C1 segment of cervical spinal cord (tissue), 14 donors: ENCODE measurements at regions not wholly inside any gene's neighbourhood (a gene's known extent, or its start where the extent isn't known, plus 50 kb on each side); places are given as distances from the start of the nearest gene placed in this dataset.
A peak's percentile ranks its signal among the peaks of the same experiment; 100 is the strongest.
"Not testable (repeated sequence)": the region's sequence is repeated elsewhere in the genome, so short reads cannot be mapped to it uniquely, and the experiment has no call there.

Experiments
- DNase-seq, 14 donors: peaks; one replicate each; lab custom pipeline; 2025; lab: John Stamatoyannopoulos, UW

DNA sequence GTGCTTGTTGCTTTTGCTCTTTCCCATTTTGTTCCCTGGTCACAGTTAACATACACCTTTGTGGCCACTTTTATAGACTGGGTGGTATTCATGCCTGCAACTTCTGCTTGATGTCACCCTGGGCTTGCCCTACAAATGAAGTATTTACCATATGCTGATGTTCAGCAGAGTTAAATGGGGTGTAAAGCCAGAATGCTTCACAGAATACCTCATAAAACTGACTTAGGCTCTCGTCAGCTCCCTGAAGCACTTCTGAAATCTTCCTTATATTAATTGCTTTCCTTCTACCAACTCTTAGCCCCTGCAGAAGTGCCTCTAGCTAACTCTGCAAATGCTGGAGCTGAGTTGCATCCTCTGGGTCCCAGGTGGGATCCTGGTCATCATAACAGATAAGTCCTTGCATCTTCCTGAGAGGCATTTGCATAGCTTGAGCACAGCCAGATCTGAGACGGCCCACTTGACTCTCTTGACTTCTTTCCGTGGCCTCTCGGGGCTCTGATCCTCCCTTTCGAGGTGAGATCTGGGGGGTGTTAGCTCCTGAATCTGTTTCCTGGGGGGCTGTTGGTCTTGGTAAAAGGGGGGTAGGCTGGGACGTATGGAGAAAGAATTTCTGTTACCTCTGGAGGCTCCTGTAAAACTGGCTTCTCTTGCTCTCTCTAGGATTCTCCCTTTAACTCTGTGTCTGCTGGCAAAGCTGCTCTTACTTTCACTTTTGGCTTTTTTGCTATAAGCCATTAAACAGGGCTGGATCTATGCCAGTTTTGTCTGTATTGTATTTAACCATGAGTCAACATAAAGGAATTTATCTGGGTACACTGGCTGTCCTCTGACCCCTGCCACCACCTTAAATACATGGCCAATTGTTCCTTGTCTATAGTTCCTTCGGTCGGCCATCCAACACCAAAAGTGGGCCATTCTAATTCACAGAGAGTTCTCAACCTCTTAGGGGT lies 223.0 kb upstream of the SYNCRIP start:
- DNase-seq = peak in 1 of 14 donors; percentile 31

DNA sequence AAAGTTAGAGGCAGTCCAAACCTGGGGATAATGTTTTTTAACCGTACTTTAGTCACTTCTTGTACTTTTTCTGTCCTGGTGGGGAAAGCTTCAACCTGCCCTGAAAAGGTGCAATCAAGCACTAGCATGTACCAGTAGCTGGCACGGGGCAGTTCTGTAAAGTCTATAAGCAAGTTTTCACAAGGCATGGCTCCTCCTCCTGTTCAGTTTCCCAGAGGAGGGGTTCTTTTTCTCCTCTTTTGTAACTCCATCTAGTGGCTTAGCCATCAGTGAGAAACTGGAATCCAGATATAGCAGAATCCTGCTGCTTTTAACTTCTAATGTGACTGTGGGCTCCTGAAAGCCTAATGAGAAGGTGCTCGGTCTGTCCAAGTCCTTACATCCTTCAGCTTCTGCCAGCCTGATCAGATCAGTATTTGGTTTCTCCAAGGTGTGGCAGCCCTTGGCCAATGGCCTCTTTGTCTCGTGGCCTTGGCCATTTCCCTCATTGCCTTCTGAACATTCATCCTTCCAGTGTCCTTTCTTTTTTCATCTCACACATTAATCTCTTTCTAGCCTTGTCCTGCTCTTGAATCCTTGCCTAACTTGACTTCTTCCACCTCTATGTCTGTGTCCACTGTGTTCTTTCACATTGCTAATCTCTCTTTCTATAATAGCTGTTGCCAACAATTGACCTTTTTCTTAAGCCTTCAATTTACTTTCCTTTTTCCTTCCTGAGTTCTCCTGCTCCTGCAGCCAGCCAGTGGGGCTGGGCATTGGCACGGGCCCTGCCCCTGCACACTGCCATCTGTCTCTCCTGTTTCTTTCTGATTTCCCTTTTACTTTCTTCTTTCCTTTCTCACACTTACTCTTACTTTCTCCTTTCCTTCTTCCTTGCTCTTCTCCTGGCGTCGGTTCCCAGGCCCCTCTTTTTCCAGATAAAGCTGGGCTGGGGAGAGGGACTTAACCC lies 222.0 kb upstream of the SYNCRIP start:
- DNase-seq = peak in 1 of 14 donors; percentile 54

DNA sequence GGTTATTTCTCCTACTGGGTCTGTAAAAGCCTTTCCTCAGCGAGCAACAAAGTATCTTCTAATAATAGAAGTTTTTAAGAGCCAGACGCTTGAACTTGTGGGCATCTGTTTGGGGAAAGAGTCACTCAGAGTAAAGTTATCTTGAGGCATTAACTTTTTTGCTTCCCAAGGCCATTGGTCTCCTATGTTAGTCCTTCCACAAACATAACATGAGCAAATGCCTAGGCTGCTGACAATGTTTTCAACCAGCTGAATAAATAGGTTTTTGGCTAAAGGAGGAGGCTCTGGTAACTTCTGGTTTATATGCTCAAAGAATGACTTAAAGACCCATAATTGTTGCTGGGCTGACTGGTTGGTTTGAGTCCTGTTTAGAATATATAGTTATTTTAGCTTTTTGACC lies 213.5 kb upstream of the SYNCRIP start:
- DNase-seq = no peak

DNA sequence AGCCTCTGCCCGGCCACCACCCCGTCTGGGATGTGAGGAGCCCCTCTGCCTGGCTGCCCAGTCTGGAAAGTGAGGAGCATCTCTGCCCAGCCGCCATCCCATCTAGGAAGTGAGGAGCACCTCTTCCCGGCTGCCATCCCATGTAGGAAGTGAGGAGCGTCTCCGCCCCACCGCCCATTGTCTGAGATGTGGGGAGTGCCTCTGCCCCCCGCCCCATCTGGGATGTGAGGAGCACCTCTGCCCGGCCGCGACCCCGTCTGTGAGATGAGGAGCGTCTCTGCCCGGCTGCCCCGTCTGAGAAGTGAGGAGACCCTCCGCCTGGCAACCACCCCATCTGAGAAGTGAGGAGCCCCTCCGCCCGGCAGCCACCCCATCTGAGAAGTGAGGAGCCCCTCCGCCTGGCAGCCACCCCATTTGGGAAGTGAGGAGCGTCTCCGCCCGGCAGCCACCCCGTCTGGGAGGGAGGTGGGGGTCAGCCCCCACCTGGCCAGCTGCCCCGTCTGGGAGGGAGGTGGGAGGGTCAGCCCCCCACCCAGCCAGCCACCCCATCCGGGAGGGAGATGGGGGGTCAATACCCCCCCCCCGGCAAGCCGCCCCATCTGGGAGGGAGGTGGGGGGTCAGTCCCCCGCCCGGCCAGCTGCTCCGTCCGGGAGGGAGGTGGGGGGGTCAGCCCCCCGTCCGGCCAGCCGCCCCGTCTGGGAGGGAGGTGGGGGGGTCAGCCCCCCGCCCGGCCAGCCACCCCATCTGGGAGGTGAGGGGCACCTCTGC lies 195.8 kb upstream of the SYNCRIP start:
- DNase-seq = not testable (repeated sequence)

DNA sequence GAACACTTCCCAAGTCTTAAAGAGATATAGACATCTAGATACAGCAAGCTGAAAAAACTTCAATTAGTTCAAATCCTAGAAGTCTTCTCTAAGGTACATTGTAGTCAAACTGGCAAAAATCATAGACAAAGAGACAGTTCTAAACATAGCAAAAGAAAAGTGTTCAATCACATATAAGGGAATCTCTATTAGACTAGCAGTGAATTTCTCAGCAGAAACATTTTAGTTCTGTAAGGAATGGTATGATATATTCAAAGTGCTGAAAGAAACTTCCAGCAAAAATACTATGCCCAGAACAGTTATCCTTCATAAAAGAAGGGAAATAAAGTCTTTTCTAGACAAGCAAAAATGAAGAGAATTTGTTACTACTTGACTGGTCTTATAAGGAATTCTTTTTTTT lies 186.3 kb upstream of the SYNCRIP start:
- no peak for DNase-seq

DNA sequence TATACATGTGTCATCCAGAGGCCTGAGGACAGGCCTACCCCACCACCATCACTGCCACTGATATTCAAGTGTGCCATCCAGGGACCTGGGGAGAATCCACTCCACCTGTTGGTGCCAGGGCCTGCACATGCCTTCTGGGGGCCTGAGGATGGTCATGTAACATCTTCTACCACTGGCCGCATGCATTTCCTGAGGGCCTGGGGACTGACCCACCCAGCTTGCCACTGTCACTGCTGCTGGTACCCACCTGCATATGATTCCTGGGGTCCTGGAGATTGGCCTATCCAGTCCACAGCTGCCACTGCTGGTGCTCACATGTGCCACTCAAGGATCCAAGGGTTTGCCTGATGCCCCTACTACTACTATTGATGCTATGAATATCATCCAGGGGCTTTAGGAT lies 184.3 kb upstream of the SYNCRIP start:
- DNase-seq = no peak

DNA sequence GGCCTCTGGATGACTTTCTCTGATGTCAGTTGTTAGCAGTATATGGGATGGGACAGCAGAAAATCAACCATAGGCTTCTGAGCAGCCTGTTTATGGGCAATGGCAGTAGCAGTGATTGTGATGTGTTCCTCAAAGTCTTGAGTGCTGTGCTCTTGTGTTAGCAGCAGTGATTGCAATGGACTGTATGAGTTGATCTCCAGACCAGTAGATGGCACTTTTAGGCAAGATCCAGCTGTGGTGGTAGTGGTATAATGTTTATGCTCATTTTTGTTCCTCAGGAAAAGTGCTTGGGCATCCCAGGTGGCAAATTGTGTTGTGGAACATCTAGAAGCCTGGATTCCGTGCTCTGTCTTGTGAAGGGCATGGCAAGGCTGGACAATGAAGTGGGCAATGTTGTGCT lies 181.6 kb upstream of the SYNCRIP start:
- no peak for DNase-seq

DNA sequence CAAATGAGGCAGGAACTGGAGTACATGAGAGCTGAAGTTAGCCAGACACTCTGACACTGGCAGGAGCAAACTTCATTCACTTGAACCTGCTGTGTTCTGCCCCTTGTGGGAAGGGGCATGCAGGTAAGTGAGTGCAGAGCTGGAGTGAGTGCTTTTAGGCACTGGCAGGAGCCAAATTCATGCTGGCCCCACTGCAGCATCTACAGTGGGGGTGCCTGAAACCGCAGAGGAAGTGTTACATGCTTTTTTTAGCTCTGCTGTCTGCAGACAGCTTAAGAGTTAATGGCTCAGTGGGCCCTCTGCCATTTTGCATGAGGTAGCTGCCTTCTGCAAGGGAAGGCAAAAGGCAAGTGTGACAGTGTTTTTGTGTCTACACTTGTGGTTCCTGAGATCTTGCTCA lies 167.9 kb upstream of the SYNCRIP start:
- no peak for DNase-seq

DNA sequence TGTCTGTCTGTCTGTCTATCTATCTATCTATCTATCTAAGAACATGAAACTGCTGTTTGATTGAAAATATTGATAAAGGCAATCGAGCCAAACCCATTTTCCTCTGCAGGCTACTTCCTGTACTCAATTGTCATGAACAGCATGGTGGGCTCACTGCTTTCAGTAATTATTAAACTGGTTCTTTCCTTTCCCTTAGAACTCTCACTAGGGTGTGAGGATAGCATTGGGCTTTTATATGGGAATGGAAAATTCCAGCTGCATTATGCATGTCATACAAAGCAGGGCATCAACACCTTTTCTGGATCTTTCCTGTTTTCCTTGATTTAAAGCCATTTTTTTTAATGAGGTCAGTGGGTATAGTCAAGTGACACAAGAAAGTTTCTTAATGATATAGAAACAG lies 161.0 kb upstream of the SYNCRIP start:
- no peak for DNase-seq

DNA sequence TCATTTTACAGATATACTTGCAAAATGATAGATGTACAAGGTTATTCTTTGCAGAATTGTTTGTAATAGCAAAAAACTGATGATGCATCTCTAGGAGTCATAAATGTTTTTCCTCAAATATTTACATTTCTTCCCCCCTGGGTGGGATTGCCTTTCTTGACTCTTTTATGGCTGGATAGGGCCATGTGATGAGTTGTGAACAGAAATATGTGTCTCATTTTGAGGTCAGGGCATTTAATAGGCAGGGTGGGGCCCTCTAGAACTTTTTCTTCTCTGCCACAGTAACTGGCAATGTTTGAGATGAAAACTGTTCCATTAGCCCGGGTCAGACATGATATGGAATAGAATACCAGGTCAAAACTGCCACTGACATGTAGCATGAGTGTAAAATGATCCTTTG lies 159.5 kb upstream of the SYNCRIP start:
- no peak for DNase-seq

DNA sequence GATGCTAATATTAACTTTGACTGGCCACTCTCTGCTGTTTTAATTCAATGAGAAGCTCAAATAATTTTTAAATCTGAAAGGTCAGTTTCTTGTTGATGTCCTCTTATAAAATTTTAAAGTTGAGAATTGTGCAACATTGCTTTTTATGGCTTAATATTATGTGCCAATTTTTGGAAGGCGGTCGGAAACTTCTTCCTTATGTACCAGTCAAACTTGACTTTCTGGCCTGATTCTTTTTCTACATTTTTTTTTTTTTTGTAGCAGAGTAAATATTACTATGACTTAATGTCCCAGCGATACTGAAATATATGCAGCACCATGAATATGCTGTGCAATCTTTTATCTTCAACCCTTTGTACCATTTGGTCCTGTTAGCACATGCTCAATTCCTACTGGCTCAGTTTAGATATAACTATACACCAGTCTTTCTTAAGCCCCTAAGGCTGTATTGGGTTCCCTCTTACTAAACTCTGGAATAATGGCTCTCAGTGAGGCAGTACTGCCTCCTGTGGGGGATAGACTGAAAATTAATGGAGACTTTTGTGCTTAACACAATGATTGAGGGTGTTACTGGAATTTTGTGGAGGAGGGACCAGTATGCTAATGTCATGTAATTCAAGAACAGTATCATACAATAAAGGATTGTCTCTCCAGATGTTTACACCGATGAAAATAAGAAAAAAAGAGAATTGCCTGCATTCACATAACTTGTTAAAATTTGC lies 156.4 kb upstream of the SYNCRIP start:
- DNase-seq = no peak

DNA sequence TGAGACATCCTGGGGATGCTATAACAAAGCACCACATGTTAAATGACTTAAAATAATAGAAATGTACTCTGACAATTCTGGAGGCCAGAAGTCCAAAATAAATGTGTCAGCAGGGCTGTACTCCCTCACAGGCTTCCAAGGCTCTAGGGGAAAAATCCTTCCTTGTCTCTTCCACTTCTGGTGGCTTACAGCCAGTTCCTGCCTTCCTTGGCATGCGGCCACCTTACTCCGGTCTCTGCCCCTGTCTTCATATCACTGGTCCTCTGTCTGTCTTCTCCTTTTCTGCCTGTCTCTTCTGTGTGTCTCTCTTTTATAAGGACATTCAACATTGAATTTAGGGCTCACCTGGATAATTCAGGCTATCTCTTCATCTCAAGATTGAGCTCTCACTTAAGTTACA lies 155.3 kb upstream of the SYNCRIP start:
- DNase-seq = no peak

DNA sequence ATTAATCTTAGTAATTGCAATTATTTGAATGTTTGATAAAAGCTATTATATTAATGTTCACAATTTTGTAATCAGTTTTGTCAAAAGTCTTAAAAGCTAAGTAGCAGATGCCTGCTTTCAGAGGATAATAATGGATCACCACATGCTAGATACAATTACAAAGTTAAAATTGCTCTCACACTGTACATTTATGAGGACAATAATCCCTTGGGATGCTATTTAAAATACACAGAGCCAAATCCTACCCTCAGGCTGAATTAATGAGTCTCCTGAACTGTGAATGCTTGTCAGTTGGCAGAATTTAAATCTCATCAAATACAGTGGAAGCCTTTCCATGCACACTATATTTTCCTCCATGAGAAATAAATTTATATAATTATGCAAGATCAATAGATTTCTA lies 153.3 kb upstream of the SYNCRIP start:
- DNase-seq = no peak

DNA sequence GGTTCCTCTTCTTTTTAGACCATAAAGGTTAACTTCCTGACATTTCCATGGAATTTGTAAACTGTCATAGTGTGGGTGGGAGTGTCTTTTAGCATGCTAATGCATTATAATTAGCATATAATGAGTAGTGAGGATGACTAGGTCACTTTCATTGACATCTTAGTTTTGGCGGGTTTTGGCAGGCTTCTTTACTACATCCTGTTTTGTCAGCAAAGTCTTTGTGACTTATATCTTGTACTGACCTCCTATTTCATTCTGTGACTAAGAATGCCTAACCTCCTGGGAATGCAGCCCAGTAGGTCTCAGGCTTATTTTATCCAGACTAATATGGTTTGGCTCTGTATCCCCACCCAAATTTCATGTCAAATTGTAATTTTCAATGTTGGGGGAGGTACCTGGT lies 149.6 kb upstream of the SYNCRIP start:
- DNase-seq = no peak

DNA sequence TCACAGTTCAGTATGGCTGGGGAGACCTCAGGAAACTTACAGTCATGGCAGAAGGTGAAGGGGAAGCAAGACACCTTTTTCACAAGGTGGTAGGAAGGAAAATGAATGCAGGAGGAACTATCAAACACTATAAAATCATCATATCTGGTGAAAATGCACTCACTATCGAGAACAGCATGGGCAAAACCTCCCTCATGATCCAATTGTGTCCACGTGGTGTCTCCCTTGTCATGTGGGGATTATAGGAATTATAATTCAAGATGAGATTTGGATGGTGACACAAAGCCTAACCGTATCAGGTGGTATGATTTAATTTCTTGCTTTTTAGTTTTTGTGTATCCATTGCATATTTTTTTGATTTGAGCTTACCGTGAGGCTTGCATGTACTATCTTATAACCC lies 133.2 kb upstream of the SYNCRIP start:
- DNase-seq = no peak

DNA sequence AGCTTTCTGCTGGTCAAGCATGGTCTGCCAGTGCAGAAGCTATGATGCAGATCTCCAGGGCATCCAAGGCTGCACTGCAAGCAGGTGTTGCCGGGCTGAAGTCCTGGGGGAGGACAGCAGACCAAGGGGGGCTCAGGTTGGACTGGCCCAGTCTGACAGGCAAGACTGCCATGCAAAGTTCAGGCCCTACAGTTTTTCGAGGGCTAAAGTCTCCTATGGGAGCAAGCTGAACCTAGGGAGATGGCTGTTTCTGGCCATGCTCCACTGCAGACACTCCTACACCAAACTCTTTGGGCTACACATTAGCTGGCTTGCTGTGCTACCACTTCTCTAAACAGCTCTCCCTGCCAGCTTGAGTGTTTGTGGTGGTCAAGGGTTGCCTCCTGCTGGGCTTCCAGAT lies 130.0 kb upstream of the SYNCRIP start:
- DNase-seq = no peak

DNA sequence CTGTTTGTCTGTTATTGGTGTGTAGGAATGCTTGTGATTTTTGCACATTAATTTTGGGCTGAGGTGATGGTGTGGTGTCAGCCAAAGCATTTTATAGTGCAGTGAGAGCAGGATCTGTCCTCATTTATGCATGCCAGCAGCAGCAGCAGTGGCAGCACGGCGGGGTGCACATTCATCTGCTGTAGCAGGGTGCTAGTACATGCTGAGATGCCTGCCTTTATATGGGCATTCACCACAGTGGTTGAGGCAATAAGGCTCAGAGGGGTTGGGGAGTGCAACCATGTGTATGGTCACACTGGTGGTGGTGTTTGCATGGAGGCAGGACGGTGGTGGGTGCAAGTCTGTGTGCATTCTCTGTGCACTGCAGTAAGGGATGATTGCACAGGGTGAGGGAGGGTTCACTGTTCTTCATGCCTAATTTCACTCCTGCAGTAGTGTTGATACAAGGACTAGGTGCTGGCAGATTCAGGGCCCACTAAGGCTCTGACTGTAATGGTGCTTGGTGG lies 129.3 kb upstream of the SYNCRIP start:
- no peak for DNase-seq

DNA sequence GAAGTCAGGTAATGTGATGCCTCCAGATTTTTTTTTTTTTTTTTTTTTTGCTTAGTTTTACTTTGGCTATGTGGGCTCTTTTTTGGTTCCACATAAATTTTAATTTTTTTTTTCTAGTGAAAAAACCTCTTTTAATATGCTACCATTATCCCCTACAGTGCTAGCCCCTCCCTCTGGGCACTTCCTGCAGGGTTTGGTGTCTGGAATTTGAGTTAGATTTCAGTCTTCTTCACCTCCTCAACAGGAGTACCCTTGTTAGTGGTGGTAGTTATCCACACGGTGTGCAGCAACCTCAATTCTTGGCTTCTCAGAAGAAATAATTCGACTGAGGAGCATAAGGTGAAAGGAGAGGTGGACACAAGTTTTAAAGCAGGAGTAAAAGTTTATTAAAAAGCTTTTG lies 128.8 kb upstream of the SYNCRIP start:
- DNase-seq = no peak

DNA sequence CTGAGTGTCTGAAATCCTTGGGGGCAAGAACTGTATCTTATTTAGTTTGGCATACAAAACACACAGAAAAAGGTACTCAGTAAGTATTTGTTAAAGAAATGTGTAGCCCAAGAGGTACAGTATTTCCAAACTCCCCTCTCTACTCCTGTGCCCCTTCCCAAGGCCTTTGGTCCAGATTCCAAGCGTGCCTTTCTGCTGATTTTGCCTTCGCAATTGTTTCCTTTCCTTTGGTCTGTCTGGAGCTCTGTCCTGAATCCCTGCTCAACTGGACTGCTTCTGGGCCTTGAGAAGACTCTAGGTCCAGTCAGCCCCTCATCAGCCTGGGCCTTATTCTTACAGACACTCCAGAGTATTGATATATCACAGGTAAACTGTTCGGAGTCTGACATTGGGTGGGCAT lies 122.2 kb upstream of the SYNCRIP start:
- DNase-seq = no peak

DNA sequence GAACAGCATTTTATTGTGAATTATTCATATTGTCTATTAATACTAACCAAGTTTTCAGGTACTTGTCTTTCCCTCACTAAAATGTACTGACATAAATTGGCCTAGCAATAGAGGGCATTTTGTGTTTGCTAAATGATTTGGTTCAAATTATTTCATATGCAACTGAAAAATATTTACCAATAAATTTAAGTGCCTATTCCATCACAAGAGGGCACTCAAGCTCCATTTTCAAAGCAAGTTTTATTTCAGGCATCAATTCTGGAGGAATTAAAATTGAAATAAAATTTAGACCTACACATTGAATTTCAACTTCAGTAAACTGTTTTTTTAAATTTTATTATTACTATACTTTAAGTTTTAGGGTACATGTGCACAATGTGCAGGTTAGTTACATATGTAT lies 114.3 kb upstream of the SYNCRIP start:
- peak in 1 of 14 donors; percentile 13 for DNase-seq

DNA sequence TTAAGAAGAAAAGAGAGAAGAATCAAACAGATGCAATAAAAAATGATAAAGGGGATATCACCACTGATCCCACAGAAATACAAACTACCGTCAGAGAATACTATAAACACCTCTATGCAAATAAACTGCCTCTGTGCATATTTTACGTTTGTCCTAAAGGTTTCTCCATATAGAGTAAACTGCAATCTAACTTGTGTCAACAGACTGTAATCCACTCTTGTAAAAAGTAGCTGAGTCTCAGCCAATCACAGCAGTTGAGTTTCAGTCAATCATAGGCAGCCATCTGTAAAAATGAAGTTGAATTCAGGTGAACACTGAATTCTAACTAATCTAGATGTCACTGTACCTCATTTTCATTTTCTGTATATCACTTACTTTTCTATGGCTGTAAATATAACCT lies 112.2 kb upstream of the SYNCRIP start:
- no peak for DNase-seq
